ENCODE measurements at regions not wholly inside any gene's neighbourhood (a gene's known extent, or its start where the extent isn't known, plus 50 kb on each side); places are given as distances from the start of the nearest gene placed in this dataset.

DNA sequence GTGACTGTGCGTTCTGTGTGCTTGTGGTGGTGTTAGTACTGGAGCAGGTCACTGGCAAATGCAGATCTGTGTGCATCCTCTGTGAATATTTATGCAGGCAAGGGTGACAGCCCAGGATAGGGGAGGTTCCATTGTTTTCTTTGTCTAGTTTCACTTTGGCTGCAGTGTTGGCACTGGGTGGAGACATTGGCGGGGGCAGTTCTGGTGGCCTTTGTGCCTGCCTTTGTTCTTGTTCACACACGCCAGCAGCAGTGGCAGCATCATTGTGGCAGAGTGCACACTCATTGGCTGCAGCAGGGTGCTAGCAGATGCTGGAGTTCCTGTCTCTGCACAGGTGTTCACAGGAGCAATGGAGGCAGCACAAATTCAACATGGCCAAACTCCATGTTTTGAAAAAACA lies 495.3 kb downstream of the UBE2NL start:
- FAIRE-seq, result no peak

DNA sequence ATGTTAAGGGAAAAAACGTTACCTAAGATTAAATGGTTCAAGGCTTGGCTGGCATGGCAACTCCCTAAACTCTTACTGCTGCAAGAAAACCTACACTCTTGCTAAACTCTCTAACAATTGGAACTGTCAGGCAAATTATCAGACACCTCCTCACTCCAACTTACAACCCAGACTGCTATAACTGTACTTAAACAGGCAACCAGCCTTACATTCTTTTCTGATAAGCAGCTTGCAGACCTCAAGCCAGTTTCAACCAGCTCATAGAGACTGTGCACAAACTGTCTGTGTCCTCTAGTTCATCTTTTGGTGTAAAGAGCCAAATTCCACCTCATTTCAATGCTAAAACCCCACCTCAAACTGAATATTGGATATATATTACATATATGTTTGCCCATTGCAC lies 504.9 kb downstream of the UBE2NL start:
- H3K9me1 ChIP-seq (ENCODE audit: control insufficient read depth, extremely low read depth, insufficient read depth, low read length), result no peaks in the 10 kb centered on the region
- TF ChIP-seq EZH2 (IDR thresholded peaks at IDR 0.05; ENCODE audit: low read length), result no peak
- H3K36me3 ChIP-seq (ENCODE audit: control insufficient read depth in 2 of 2, extremely low read depth in 1 of 2, insufficient read depth in 2 of 2, low read length in 2 of 2), result no peaks in the 10 kb centered on the region
- no peak overlapping the region for H3K9ac ChIP-seq (ENCODE audit: control insufficient read depth, extremely low read depth, insufficient read depth, low read length)
- no peak overlapping the region for H3K4me3 ChIP-seq (ENCODE audit: control insufficient read depth in 2 of 3, extremely low read depth in 1 of 3, insufficient read depth in 2 of 3, low read depth in 1 of 3, low read length in 3 of 3)
- H2AFZ ChIP-seq (ENCODE audit: control insufficient read depth, low read length), result no peak overlapping the region
- DNase-seq (ENCODE audit: low read depth, low spot score) (no peak), FAIRE-seq (no peak)
- dilution Hi-C loops (cut with MboI; ENCODE audit: extremely low pct_ligation_motif_present, low sequenced_read_pairs), result no loop called here
- H3K27ac ChIP-seq (ENCODE audit: control insufficient read depth, insufficient read depth, low read length), result no peak overlapping the region
- H3K4me2 ChIP-seq (ENCODE audit: control insufficient read depth, extremely low read depth, insufficient read depth, low read depth, low read length), result no peak overlapping the region
- H4K20me1 ChIP-seq (ENCODE audit: control insufficient read depth, extremely low read depth, insufficient read depth, low read length), result no peaks in the 10 kb centered on the region
- H3K27me3 ChIP-seq (ENCODE audit: control insufficient read depth, extremely low read depth, insufficient read depth, low read length), result no peaks in the 10 kb centered on the region
- no peaks in the 10 kb centered on the region for H3K79me2 ChIP-seq (ENCODE audit: control insufficient read depth, insufficient read depth, low read length)
- no peaks in the 10 kb centered on the region for H3K4me1 ChIP-seq (ENCODE audit: control insufficient read depth, extremely low read depth, insufficient read depth, low read length)
- H3K9me3 ChIP-seq (ENCODE audit: control insufficient read depth, low read depth, low read length), result no peaks in the 10 kb centered on the region

More for the DNA sequence above, 495.3 kb downstream of the UBE2NL start:
- Histone ChIP-seq H3K9me3 (ENCODE audit: control insufficient read depth, low read depth, low read length) (no peaks in the 10 kb centered on the region), H3K9ac (ENCODE audit: control insufficient read depth, extremely low read depth, insufficient read depth, low read length) (no peak overlapping the region), H3K79me2 (ENCODE audit: control insufficient read depth, insufficient read depth, low read length) (no peaks in the 10 kb centered on the region), H4K20me1 (ENCODE audit: control insufficient read depth, extremely low read depth, insufficient read depth, low read length) (no peaks in the 10 kb centered on the region), H3K9me1 (ENCODE audit: control insufficient read depth, extremely low read depth, insufficient read depth, low read length) (no peaks in the 10 kb centered on the region), H3K4me3 (ENCODE audit: control insufficient read depth in 2 of 3, extremely low read depth in 1 of 3, insufficient read depth in 2 of 3, low read depth in 1 of 3, low read length in 3 of 3) (no peak overlapping the region), H3K36me3 (ENCODE audit: control insufficient read depth in 2 of 2, extremely low read depth in 1 of 2, insufficient read depth in 2 of 2, low read length in 2 of 2) (no peaks in the 10 kb centered on the region), H2AFZ (ENCODE audit: control insufficient read depth, low read length) (no peak overlapping the region), H3K27me3 (ENCODE audit: control insufficient read depth, extremely low read depth, insufficient read depth, low read length) (no peaks in the 10 kb centered on the region), H3K4me1 (ENCODE audit: control insufficient read depth, extremely low read depth, insufficient read depth, low read length) (no peaks in the 10 kb centered on the region), H3K27ac (ENCODE audit: control insufficient read depth, insufficient read depth, low read length) (no peak overlapping the region), H3K4me2 (ENCODE audit: control insufficient read depth, extremely low read depth, insufficient read depth, low read depth, low read length) (no peak overlapping the region)
- no peak for DNase-seq (ENCODE audit: low read depth, low spot score)
- TF ChIP-seq EZH2 (IDR thresholded peaks at IDR 0.05; ENCODE audit: low read length), result no peak
- TF ChIP-seq, protein P1, sequence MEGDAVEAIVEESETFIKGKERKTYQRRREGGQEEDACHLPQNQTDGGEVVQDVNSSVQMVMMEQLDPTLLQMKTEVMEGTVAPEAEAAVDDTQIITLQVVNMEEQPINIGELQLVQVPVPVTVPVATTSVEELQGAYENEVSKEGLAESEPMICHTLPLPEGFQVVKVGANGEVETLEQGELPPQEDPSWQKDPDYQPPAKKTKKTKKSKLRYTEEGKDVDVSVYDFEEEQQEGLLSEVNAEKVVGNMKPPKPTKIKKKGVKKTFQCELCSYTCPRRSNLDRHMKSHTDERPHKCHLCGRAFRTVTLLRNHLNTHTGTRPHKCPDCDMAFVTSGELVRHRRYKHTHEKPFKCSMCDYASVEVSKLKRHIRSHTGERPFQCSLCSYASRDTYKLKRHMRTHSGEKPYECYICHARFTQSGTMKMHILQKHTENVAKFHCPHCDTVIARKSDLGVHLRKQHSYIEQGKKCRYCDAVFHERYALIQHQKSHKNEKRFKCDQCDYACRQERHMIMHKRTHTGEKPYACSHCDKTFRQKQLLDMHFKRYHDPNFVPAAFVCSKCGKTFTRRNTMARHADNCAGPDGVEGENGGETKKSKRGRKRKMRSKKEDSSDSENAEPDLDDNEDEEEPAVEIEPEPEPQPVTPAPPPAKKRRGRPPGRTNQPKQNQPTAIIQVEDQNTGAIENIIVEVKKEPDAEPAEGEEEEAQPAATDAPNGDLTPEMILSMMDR (optimal IDR thresholded peaks at IDR 0.05 in 1 of 3, IDR thresholded peaks at IDR 0.05 in 1 of 3, conservative IDR thresholded peaks at IDR 0.05 in 1 of 3; ENCODE audit: extremely low read depth in 1 of 3, insufficient read depth in 2 of 3, low read length in 3 of 3), result no peak
- dilution Hi-C loops (cut with MboI; ENCODE audit: extremely low pct_ligation_motif_present, low sequenced_read_pairs), result no loop called here

Small RNA genes lying in the stretch of these regions (small RNA-seq; reads per million reads assigned to genes)
- gene AC234064.1 (ENCODE audit: insufficient read length in 3 of 3, low read depth in 3 of 3, low replicate concordance in 1 of 3), result 0 reads per million in 3 experiments
